A549 (cell line): ENCODE measurements at regions not wholly inside any gene's neighbourhood (a gene's known extent, or its start where the extent isn't known, plus 50 kb on each side); places are given as distances from the start of the nearest gene placed in this dataset.

ENCODE experiments used
- ATAC-seq, 2 experiments: fragments of 200-7000 bp in 1 of 2; fragments of >200 bp in 1 of 2; cut with Nextera tagmentation in 1 of 2; cut with Tn5 transposase in 1 of 2; 3 replicates each; pipeline versions ENCODE4 v1.8.0 to v1.9.1; 2018 to 2020; ENCODE audit warnings: mild to moderate bottlenecking in 1 of 2, moderate library complexity in 1 of 2
- CTCF ChIA-PET: fragments of 300-600 bp; sonication (Branson Sonifier 250); formaldehyde crosslinking; extraction: SDS; loops from one replicate; lab custom pipeline; 2021; ENCODE audit warnings: antibody characterized with exemption, inconsistent platforms; lab: Yijun Ruan, JAX
- POLR2A ChIA-PET: fragments of 350-600 bp; formaldehyde crosslinking; extraction: SDS; loops from one replicate; lab custom pipeline; 2021; ENCODE audit warnings: antibody characterized with exemption, inconsistent platforms; lab: Yijun Ruan, JAX
- DNase-seq, 2 experiments: peaks; one replicate each; pipeline versions ENCODE4 v3.0.0 to v3.0.0-alpha.2; 2011 to 2016; ENCODE audit warnings: low read depth in 1 of 2, low spot score in 1 of 2
- FAIRE-seq: peaks from 2 replicates; lab custom pipeline; 2011; peaks lifted over from hg19 to GRCh38; lab: Jason Lieb, UNC
- H3K27ac ChIP-seq, 2 experiments: fragments of >200 bp; sonication (Bioruptor Twin); formaldehyde crosslinking; 3 replicates each; pipeline ENCODE4 v1.5.1; 2016 to 2017
- H3K4me1 ChIP-seq: fragments of >200 bp; sonication (Bioruptor Twin); formaldehyde crosslinking; 3 replicates; pipeline ENCODE4 v1.6.1; 2016
- H3K4me2 ChIP-seq: fragments of >200 bp; sonication (Bioruptor Twin); formaldehyde crosslinking; 3 replicates; pipeline ENCODE4 v1.6.1; 2016
- H3K4me3 ChIP-seq: fragments of >200 bp; sonication (Bioruptor Twin); formaldehyde crosslinking; 3 replicates; pipeline ENCODE4 v1.5.1; 2016
- H3K9me3 ChIP-seq: fragments of >200 bp; sonication (Bioruptor Twin); formaldehyde crosslinking; 3 replicates; pipeline ENCODE4 v1.6.1; 2016
- CBX2 ChIP-seq: fragments of 200-600 bp; sonication (generic); IDR thresholded peaks from 2 replicates; pipeline ENCODE4 v1.6.1; 2016; ENCODE audit warnings: low read depth, mild to moderate bottlenecking, borderline replicate concordance
- CHD2 ChIP-seq: fragments of 150-350 bp; IDR thresholded peaks from 2 replicates; pipeline ENCODE4 v1.6.1; 2014; ENCODE audit warnings: low read length; ENCODE audit not compliant: partially characterized antibody
- CTCF ChIP-seq: fragments of >200 bp; sonication (Bioruptor Twin); formaldehyde crosslinking; IDR thresholded peaks from 3 replicates; pipeline ENCODE4 v1.5.1; 2016
- EHF ChIP-seq: fragments of 250-450 bp; sonication (Bioruptor Pico); IDR thresholded peaks from 2 replicates; pipeline ENCODE4 v1.5.0; 2020; ENCODE audit warnings: mild to moderate bottlenecking
- EHMT2 ChIP-seq: fragments of 200-600 bp; sonication (generic); IDR thresholded peaks from 2 replicates; pipeline ENCODE4 v1.6.1; 2016; ENCODE audit warnings: antibody characterized with exemption, low read depth, mild to moderate bottlenecking, moderate library complexity
- ESRRA ChIP-seq: fragments of 150-350 bp; IDR thresholded peaks from 2 replicates; pipeline ENCODE4 v1.6.1; 2014; ENCODE audit warnings: mild to moderate bottlenecking, low read length, borderline replicate concordance
- FOSL2 ChIP-seq, 2 experiments: fragments of 450-650 bp in 1 of 2; fragments of >200 bp in 1 of 2; sonication (Bioruptor Twin) in 1 of 2; formaldehyde crosslinking; IDR thresholded peaks; 2 replicates each; pipeline versions ENCODE4 v1.5.0 to v1.6.1; 2016 to 2020; ENCODE audit warnings: mild to moderate bottlenecking in 1 of 2, moderate library complexity in 1 of 2
- HES2 ChIP-seq: fragments of >200 bp; sonication (Bioruptor Twin); formaldehyde crosslinking; IDR thresholded peaks from 2 replicates; pipeline ENCODE4 v1.6.1; 2016
- HMGXB4 ChIP-seq: fragments of 250-450 bp; sonication (Bioruptor Pico); IDR thresholded peaks from 2 replicates; pipeline ENCODE4 v1.5.0; 2021; ENCODE audit warnings: mild to moderate bottlenecking, moderate library complexity, borderline replicate concordance
- HOXA7 ChIP-seq: fragments of 250-450 bp; sonication (Bioruptor Pico); IDR thresholded peaks from 2 replicates; pipeline ENCODE4 v1.5.0; 2020; ENCODE audit warnings: mild to moderate bottlenecking, moderate library complexity
- HOXB13 ChIP-seq: fragments of 250-450 bp; sonication (Bioruptor Pico); IDR thresholded peaks from 2 replicates; pipeline ENCODE4 v1.5.0; 2020; ENCODE audit warnings: low read depth, mild to moderate bottlenecking, moderate library complexity
- HOXB5 ChIP-seq: fragments of 250-450 bp; sonication (Bioruptor Pico); IDR thresholded peaks from 2 replicates; pipeline ENCODE4 v1.5.0; 2020; ENCODE audit warnings: mild to moderate bottlenecking, moderate library complexity
- MAX ChIP-seq: IDR thresholded peaks from 2 replicates; pipeline ENCODE4 v1.6.1; 2012
- NFE2L2 ChIP-seq: fragments of 150-350 bp; conservative IDR thresholded peaks from 2 replicates; pipeline ENCODE4 v1.6.1; 2014; ENCODE audit warnings: low read length
- PBX3 ChIP-seq: IDR thresholded peaks from 2 replicates; pipeline ENCODE4 v1.6.1; 2012
- POLR2AphosphoS2 ChIP-seq: conservative IDR thresholded peaks from 2 replicates; pipeline ENCODE4 v1.6.1; 2012; ENCODE audit warnings: low read length, improper control_type of control experiment, inconsistent platforms
- RARB ChIP-seq: fragments of 250-450 bp; sonication (Bioruptor Pico); IDR thresholded peaks from 2 replicates; pipeline ENCODE4 v1.8.0; 2021; ENCODE audit warnings: mild to moderate bottlenecking, moderate library complexity
- REST ChIP-seq: fragments of 200-600 bp; sonication (generic); IDR thresholded peaks from 2 replicates; pipeline ENCODE4 v1.6.1; 2016; ENCODE audit warnings: antibody characterized with exemption, mild to moderate bottlenecking, moderate library complexity
- RFX5 ChIP-seq: fragments of 450-650 bp; IDR thresholded peaks from 2 replicates; pipeline ENCODE4 v1.7.1; 2014; ENCODE audit warnings: antibody characterized with exemption, mild to moderate bottlenecking, moderate library complexity
- USF2 ChIP-seq: fragments of 450-650 bp; IDR thresholded peaks from 2 replicates; pipeline ENCODE4 v1.6.1; 2014; ENCODE audit warnings: antibody characterized with exemption
- WGBS: methylation state at CpG from one replicate; pipeline ENCODE4 v1.1.6; 2017; ENCODE audit errors: missing lambda C conversion rate; 5-methylcytosine and 5-hydroxymethylcytosine counted together

GRCh38 chr14:54301359-54301758, 95.4 kb upstream of the CDKN3 start (continued):
- no peak for TF ChIP-seq RARB (CRISPR knock-in tag)
- TF ChIP-seq MAX = no peak

GRCh38 chr14:54306806-54307205, 90.0 kb upstream of the CDKN3 start:
- no peak overlapping the region for H3K4me3 ChIP-seq
- 25% methylated on average over 4 of the region's 4 CpGs for WGBS
- FAIRE-seq (no peak), ATAC-seq (no peak), DNase-seq (no peak)
- no peaks in the 10 kb centered on the region for H3K4me1 ChIP-seq
- TF ChIP-seq CBX2 (no peak), RFX5 (no peak), NFE2L2 (no peak), HMGXB4 (CRISPR knock-in tag) (no peak), EHMT2 (no peak), RARB (CRISPR knock-in tag) (no peak), HOXA7 (CRISPR knock-in tag) (no peak), HES2 (no peak), CTCF (no peak)
- CTCF ChIA-PET = interaction anchor here (0.6 to 1.7 kb wide), 5 partner anchors 16 to 154 kb away, joined by 3 to 5 read pairs (median 4); no protein-coding TSS in a partner anchor
- no peak overlapping the region for H3K27ac ChIP-seq
- POLR2A ChIA-PET = no interaction called here
- no peaks in the 10 kb centered on the region for H3K9me3 ChIP-seq
- H3K4me2 ChIP-seq = no peak overlapping the region

- no peak for FAIRE-seq
- no peak for DNase-seq
- WGBS = 65% methylated on average over 5 of the region's 5 CpGs
- POLR2A ChIA-PET = no interaction called here
- TF ChIP-seq EHF (CRISPR knock-in tag) = no peak
- TF ChIP-seq HOXB5 (CRISPR knock-in tag) = no peak
- TF ChIP-seq POLR2AphosphoS2 = no peak
- TF ChIP-seq HOXB13 (CRISPR knock-in tag) = no peak
- TF ChIP-seq FOSL2 (IDR thresholded peaks at IDR 0.05) = no peak
- no peak for TF ChIP-seq FOSL2 (CRISPR knock-in tag; IDR thresholded peaks at IDR 0.05)
- TF ChIP-seq, all 56 proteins: peak for 0
- no peak for ATAC-seq
- no peak overlapping the region for H3K4me2 ChIP-seq
- peaks cover 9% of the 10 kb centered on the region; the same call in 2 of the 3 replicates for H3K4me1 ChIP-seq
- no peaks in the 10 kb centered on the region for H3K9me3 ChIP-seq
- H3K27ac ChIP-seq = no peak overlapping the region
- CTCF ChIA-PET = no interaction called here
- H3K4me3 ChIP-seq = no peak overlapping the region
Measured at GRCh38 chr14:54309615-54310014, 87.2 kb upstream of the CDKN3 start.

GRCh38 chr14:54310151-54310850, 86.5 kb upstream of the CDKN3 start:
- FAIRE-seq (no peak), DNase-seq (no peak), ATAC-seq (no peak)
- POLR2A ChIA-PET = no interaction called here
- Histone ChIP-seq H3K4me3 (no peak overlapping the region), H3K27ac (no peak overlapping the region), H3K4me1 (peaks cover 9% of the 10 kb centered on the region; the same call in 2 of the 3 replicates), H3K4me2 (no peak overlapping the region), H3K9me3 (no peaks in the 10 kb centered on the region)
- 66% methylated on average over 10 of the region's 10 CpGs for WGBS
- CTCF ChIA-PET = interaction anchor here (5.2 kb wide), 1 partner anchor 19 kb away, joined by 20 read pairs; no protein-coding TSS in a partner anchor
- no peak for TF ChIP-seq USF2
- no peak for TF ChIP-seq HES2
- TF ChIP-seq ESRRA = no peak
- TF ChIP-seq REST = no peak
- TF ChIP-seq PBX3 = no peak
- TF ChIP-seq CHD2 = no peak
- TF ChIP-seq RFX5 = no peak
- TF ChIP-seq POLR2AphosphoS2 = no peak
